Prostate gland (tissue), 2 donors: ENCODE measurements at regions not wholly inside any gene's neighbourhood (a gene's known extent, or its start where the extent isn't known, plus 50 kb on each side); places are given as distances from the start of the nearest gene placed in this dataset.

Experiments
- DNase-seq: peaks from one replicate; pipeline ENCODE4 v3.0.0-alpha.2; 2019; ENCODE audit warnings: low spot score
- H3K27ac ChIP-seq, 2 donors: fragments of 200-600 bp; sonication (generic); 2 replicates each; pipeline ENCODE4 v1.5.1; 2017 to 2019
- H3K27me3 ChIP-seq: fragments of 200-600 bp; sonication (generic); replicated peaks from 2 replicates; pipeline ENCODE4 v1.5.1; 2019; ENCODE audit not compliant: insufficient read depth
- H3K36me3 ChIP-seq, 2 donors: fragments of 200-600 bp; sonication (generic); 1 replicate in 1 of 2; 2 replicates in 1 of 2; pipeline versions ENCODE4 v1.5.1 to v1.8.1; 2017 to 2019
- H3K4me1 ChIP-seq: fragments of 200-600 bp; sonication (generic); replicated peaks from 2 replicates; pipeline ENCODE4 v1.5.1; 2019
- H3K4me3 ChIP-seq, 2 donors: fragments of 200-600 bp; sonication (generic); 2 replicates each; pipeline ENCODE4 v1.5.1; 2017 to 2019
- H3K9me3 ChIP-seq: fragments of 200-600 bp; sonication (generic); 2 replicates; pipeline ENCODE4 v1.5.1; 2017
- POLR2A ChIP-seq: fragments of 450-650 bp; IDR thresholded peaks from one replicate; pipeline ENCODE4 v1.6.1; 2016; ENCODE audit warnings: antibody characterized with exemption, mild to moderate bottlenecking
- POLR2AphosphoS5 ChIP-seq: sonication (generic); formaldehyde crosslinking; IDR thresholded peaks from one replicate; pipeline ENCODE4 v1.6.1; 2017; ENCODE audit warnings: antibody characterized with exemption
- WGBS: methylation state at CpG from one replicate; pipeline ENCODE4 v1.1.5; 2018; 5-methylcytosine and 5-hydroxymethylcytosine counted together
- intact Hi-C: fragments of 100-400 bp; cut with DNase I; formaldehyde crosslinking; loops from one replicate; pipeline ENCODE4 v1.14.2; 2022
- TF ChIP-seq, protein P1 (sequence below), 4 experiments: fragments of 200-600 bp in 2 of 4; fragments of 450-650 bp in 2 of 4; sonication (generic) in 2 of 4; IDR thresholded peaks; 1 replicate in 3 of 4; 2 replicates in 1 of 4; pipeline ENCODE4 v1.5.1; 2016 to 2019; ENCODE audit warnings: antibody characterized with exemption in 4 of 4, mild to moderate bottlenecking in 2 of 4, moderate library complexity in 2 of 4

DNA sequence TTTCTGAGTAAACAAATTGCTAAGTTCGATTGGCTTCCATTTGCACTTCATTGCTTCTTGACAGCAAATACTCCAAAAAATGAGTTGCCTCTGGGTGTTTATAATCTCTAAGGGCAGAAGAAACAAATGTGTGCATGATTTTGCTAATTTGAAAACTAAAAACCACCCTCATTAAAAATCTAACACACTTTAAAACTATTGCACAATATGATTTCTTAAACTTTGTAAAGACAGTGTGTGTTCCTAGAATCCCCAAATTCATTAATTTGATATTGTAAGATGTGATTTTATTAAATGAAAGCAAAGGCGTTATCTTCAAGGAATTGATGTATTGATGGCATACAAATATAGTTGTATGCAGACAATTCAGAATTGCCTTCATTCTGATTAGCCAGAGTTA is 350.9 kb downstream of the OLFM3 start:
- H3K4me3 ChIP-seq: no peak overlapping the region
- H3K4me1 ChIP-seq: no peaks in the 10 kb centered on the region
- H3K36me3 ChIP-seq: no peaks in the 10 kb centered on the region
- DNase-seq: no peak
- H3K27me3 ChIP-seq: no peaks in the 10 kb centered on the region
- 74% methylated on average over 2 of the region's 2 CpGs for WGBS
- no peak for TF ChIP-seq POLR2A
- TF ChIP-seq, protein P1, sequence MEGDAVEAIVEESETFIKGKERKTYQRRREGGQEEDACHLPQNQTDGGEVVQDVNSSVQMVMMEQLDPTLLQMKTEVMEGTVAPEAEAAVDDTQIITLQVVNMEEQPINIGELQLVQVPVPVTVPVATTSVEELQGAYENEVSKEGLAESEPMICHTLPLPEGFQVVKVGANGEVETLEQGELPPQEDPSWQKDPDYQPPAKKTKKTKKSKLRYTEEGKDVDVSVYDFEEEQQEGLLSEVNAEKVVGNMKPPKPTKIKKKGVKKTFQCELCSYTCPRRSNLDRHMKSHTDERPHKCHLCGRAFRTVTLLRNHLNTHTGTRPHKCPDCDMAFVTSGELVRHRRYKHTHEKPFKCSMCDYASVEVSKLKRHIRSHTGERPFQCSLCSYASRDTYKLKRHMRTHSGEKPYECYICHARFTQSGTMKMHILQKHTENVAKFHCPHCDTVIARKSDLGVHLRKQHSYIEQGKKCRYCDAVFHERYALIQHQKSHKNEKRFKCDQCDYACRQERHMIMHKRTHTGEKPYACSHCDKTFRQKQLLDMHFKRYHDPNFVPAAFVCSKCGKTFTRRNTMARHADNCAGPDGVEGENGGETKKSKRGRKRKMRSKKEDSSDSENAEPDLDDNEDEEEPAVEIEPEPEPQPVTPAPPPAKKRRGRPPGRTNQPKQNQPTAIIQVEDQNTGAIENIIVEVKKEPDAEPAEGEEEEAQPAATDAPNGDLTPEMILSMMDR (IDR thresholded peaks at IDR 0.05): no peak
- TF ChIP-seq POLR2AphosphoS5: no peak
- no peak overlapping the region for H3K27ac ChIP-seq
- no peaks in the 10 kb centered on the region for H3K9me3 ChIP-seq
- intact Hi-C loops: no loop called here

DNA sequence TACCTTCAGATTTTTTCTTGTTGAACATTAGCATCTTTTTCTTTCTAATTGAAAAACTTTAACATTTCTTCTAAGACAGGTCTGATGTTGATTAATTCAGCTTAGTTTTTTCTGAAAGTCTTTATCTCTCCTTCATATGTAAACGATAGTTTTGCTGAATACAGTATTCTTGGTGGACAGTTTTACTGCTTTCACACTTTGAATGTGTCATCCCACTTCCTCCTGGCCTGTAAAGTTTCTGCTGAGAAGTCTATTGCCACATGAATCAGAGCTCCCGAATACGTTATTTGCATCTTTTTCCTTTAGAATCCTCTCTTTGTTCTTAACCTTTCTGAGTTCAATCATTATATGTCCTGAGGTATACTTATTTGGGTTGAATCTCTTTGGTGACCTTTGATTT is 344.2 kb downstream of the OLFM3 start:
- intact Hi-C loops: no loop called here

DNA sequence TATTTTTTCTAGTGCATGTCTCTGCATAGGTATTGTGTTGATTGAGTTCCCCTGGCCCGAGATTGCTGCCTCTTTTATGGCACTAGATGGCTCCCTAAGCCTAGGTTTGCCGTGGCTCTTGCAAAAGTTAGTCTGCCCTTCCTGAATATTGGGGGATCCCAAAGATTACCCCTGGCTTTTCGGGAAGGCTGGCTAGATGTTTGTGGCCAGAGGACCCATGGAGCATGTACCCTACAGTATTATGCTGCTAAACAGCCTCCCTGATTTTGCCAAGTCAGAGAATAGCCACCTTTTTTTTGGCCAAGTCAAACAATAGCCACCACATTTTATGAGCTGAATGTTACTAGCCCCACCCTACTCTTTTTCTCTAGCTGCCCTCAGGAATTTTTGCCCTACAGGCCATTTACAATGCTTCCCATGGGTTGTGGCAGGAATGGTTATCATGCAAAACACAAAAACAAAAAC is 343.2 kb downstream of the OLFM3 start:
- H3K27ac ChIP-seq: no peak overlapping the region
- no peak for DNase-seq
- H3K9me3 ChIP-seq: no peaks in the 10 kb centered on the region
- no peaks in the 10 kb centered on the region for H3K36me3 ChIP-seq
- no peaks in the 10 kb centered on the region for H3K4me1 ChIP-seq
- H3K27me3 ChIP-seq: no peaks in the 10 kb centered on the region
- TF ChIP-seq POLR2A: no peak
- TF ChIP-seq POLR2AphosphoS5: no peak
- intact Hi-C loops: no loop called here
- no peak overlapping the region for H3K4me3 ChIP-seq
- WGBS: 7% methylated on average over 3 of the region's 3 CpGs

More for the DNA sequence above, 344.2 kb downstream of the OLFM3 start:
- Histone ChIP-seq H3K36me3 (no peaks in the 10 kb centered on the region), H3K27me3 (no peaks in the 10 kb centered on the region), H3K9me3 (no peaks in the 10 kb centered on the region), H3K4me1 (no peaks in the 10 kb centered on the region), H3K4me3 (no peak overlapping the region), H3K27ac (no peak overlapping the region)
- no peak for DNase-seq
- no peak for TF ChIP-seq POLR2AphosphoS5
- TF ChIP-seq, protein P1 (IDR thresholded peaks at IDR 0.05): no peak
- TF ChIP-seq POLR2A: no peak
- 94% methylated on average over 3 of the region's 3 CpGs for WGBS

DNA sequence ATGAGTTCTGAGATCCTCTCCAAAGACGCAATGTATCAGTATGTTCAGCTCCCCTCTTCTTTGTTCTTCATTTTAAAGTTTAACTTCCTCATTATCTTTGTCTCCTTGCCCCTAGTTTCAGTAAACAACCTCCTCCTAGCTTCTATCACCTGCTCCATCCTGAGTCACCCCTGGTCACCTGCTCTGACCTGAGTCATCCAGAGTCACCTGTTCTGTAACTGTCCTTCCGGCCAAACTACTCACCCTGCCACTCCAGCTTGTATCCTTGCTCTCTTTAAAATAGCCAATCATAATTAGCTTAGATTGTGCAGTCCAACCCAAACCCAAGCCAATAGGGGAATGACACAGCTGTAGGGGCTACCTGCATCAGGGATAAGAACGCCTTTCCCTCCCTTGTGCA is 332.0 kb downstream of the OLFM3 start:
- intact Hi-C loops: no loop called here
- Histone ChIP-seq H3K9me3 (no peaks in the 10 kb centered on the region), H3K36me3 (no peaks in the 10 kb centered on the region), H3K4me3 (no peak overlapping the region), H3K27me3 (no peaks in the 10 kb centered on the region), H3K4me1 (no peaks in the 10 kb centered on the region), H3K27ac (no peak overlapping the region)
- DNase-seq: no peak
- TF ChIP-seq POLR2A: no peak
- TF ChIP-seq POLR2AphosphoS5: no peak
- TF ChIP-seq, protein P1 (IDR thresholded peaks at IDR 0.05): no peak
- WGBS: 83% methylated on average over 3 of the region's 3 CpGs

DNA sequence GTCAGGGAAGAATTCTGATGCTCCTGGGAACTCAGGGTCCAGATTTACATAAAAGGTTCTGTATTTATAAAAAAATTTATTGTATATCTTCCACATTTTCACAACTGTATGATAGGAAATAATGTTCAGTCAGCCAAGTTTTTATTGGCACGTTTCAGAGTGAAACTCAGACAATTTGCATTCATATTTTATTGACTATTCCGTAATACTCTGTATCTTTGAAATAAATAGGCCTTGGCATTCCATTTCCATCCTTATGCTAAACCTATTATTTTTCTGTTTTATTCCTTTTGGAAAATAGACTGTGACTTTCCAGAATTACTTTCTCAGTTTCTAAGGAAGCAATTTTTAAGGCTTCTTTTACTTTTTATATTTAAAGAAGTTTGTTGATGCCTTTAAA is 329.0 kb downstream of the OLFM3 start:
- no peak overlapping the region for H3K27ac ChIP-seq
- H3K9me3 ChIP-seq: no peaks in the 10 kb centered on the region
- 80% methylated on average over 2 of the region's 2 CpGs for WGBS
- no peaks in the 10 kb centered on the region for H3K36me3 ChIP-seq
- no peak for DNase-seq
- no peak overlapping the region for H3K4me3 ChIP-seq
- no peak for TF ChIP-seq POLR2AphosphoS5
- TF ChIP-seq, protein P1 (IDR thresholded peaks at IDR 0.05): no peak
- no peak for TF ChIP-seq POLR2A
- intact Hi-C loops: no loop called here
- no peaks in the 10 kb centered on the region for H3K4me1 ChIP-seq
- H3K27me3 ChIP-seq: no peaks in the 10 kb centered on the region
